ENCODE measurements at regions not wholly inside any gene's neighbourhood (a gene's known extent, or its start where the extent isn't known, plus 50 kb on each side); places are given as distances from the start of the nearest gene placed in this dataset.

DNA sequence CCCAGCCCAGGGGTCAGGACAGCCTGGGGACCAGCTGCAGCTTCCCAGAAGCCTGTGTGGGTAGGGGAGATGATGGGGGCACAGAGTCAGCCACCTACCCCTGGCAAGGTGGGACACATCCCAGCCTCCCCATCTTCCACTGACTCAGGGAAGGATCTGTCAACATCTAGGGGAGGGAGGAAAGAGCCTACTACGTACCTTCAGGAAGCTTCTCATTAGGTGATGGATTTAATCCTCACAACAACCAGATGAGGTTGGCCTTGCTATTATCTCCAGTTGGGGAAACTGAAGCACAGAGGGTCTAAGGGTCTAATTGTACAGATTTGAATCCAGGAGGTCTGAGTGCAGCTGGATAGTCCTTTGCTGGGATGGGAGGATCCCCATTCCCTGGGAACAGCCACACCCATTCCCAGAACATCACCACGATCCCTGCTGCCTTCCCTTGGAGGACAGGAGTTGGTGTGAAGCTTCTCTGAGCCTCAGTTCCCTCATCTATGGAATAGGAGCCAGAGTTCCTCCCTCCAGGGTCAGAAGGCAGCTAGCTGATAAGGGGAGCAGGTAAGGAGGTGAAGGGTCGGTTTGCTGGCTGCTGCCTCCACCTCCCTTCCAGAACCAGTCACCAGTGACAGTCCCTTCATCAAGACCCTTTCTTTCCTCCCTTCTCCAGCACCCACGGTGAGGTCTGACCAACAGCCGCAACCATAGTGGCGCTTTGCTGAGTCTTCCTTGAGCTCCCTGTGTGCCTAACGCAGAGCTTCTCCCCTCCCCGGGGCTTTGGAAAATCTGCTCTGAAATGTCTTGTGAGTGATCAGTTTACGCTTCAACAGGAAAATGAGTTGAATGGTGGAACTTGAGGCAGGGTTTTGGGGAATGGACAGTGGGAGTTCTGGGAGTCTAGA, 56.8 kb downstream of the CEBPB start:
- Histone ChIP-seq H3K4me1 (ENCODE audit: insufficient read depth, insufficient read length) (peaks cover 4% of the 10 kb centered on the region), H3K36me3 (ENCODE audit: insufficient read depth, insufficient read length, low read length) (no peaks in the 10 kb centered on the region), H3K27me3 (ENCODE audit: insufficient read depth, insufficient read length) (no peaks in the 10 kb centered on the region), H3K4me3 (ENCODE audit: insufficient read length, low read depth) (no peak overlapping the region), H3K9ac (ENCODE audit: insufficient read length, low read depth) (no peak overlapping the region), H3K9me3 (ENCODE audit: insufficient read depth, low read length) (no peaks in the 10 kb centered on the region)
- TF ChIP-seq SUZ12 (IDR thresholded peaks at IDR 0.05; ENCODE audit: extremely low read depth, insufficient read depth, insufficient read length) (no peak), ZNF274 (IDR thresholded peaks at IDR 0.05; ENCODE audit: low read depth, low read length) (no peak), YY1 (IDR thresholded peaks at IDR 0.05; ENCODE audit: insufficient read depth, insufficient read length) (no peak)
- DNase-seq (ENCODE audit: low read depth, low spot score): no peak

DNA sequence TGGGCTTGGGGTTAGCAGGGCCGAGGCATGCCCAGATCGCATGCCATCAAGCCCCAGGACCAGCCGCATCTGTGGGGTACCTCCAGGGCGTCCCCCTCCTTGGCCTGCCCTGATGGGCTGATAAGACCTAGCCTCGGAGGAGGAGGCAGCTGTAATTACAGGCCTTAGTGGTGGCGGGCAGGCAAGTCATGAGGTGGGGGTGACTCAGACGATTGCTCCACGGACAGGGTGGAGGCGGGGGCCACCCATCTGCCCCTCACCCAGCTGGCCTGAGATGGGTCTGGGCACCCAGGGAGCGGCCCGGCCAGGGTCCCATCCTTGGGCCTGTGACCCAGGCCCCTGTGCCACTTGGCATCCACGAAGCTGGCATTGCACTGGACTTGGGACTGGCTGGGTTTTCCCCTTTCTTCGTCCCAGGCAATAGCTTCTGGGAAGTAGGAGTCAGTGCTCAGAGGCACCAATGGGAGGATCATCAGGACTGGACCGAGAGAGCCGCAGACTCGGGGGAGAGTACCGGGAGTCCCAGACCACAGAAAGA, 57.5 kb downstream of the CEBPB start:
- no peak overlapping the region for H3K4me3 ChIP-seq (ENCODE audit: insufficient read length, low read depth)
- peaks cover 4% of the 10 kb centered on the region for H3K4me1 ChIP-seq (ENCODE audit: insufficient read depth, insufficient read length)
- TF ChIP-seq YY1 (IDR thresholded peaks at IDR 0.05; ENCODE audit: insufficient read depth, insufficient read length): no peak
- no peak for TF ChIP-seq SUZ12 (IDR thresholded peaks at IDR 0.05; ENCODE audit: extremely low read depth, insufficient read depth, insufficient read length)
- no peak for TF ChIP-seq ZNF274 (IDR thresholded peaks at IDR 0.05; ENCODE audit: low read depth, low read length)
- no peaks in the 10 kb centered on the region for H3K36me3 ChIP-seq (ENCODE audit: insufficient read depth, insufficient read length, low read length)
- no peaks in the 10 kb centered on the region for H3K9me3 ChIP-seq (ENCODE audit: insufficient read depth, low read length)
- H3K27me3 ChIP-seq (ENCODE audit: insufficient read depth, insufficient read length): no peaks in the 10 kb centered on the region
- H3K9ac ChIP-seq (ENCODE audit: insufficient read length, low read depth): no peak overlapping the region
- no peak for DNase-seq (ENCODE audit: low read depth, low spot score)

DNA sequence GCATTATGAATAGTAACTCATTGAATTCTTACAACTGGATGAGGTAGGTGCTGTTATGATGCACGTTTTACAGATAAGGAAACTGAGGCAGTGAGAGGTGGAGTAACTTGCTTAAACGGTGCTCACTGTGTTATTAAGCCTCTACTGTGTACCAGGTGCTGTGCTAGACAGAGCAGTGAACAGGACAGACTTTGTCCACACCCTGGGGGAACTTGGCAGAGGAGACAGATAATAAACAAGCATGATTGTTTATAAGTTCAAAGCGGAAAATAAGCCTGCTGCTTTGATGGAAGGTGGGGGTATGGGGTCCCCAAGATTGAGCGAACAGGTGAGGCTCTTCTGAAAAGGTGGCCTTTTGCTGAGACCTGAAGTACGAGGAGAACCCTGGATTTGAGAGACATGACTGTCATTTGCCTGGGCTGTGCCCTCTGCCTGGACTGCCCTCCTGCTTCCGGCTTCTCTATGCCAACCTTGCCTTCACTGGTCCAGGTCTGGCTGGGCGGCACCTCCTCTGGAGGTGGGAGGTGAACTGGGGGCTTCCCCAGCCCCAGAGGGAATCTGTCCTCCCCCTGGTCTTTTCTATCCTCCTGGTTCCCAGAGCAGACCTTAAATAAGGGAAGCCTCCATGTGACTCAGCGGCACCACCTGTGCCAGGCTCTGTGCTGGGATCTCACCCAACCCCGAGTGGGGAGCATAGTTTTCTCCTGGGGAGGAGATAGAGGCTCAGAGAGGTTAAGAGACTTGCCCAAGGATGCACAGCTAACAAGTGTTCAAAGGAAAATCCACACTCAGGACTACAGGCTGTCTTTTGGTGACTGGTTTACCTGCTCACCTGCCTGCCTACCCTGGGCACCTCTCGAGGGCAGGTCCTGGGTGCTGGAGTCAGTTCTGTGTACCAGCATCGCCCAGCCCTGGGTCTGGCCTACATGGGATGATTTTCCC, 59.1 kb downstream of the CEBPB start:
- H3K4me1 ChIP-seq (ENCODE audit: insufficient read depth, insufficient read length): peaks cover 4% of the 10 kb centered on the region
- H3K27me3 ChIP-seq (ENCODE audit: insufficient read depth, insufficient read length): no peaks in the 10 kb centered on the region
- H3K36me3 ChIP-seq (ENCODE audit: insufficient read depth, insufficient read length, low read length): no peaks in the 10 kb centered on the region
- TF ChIP-seq YY1 (IDR thresholded peaks at IDR 0.05; ENCODE audit: insufficient read depth, insufficient read length) (no peak), ZNF274 (IDR thresholded peaks at IDR 0.05; ENCODE audit: low read depth, low read length) (no peak), SUZ12 (IDR thresholded peaks at IDR 0.05; ENCODE audit: extremely low read depth, insufficient read depth, insufficient read length) (no peak)
- no peaks in the 10 kb centered on the region for H3K9me3 ChIP-seq (ENCODE audit: insufficient read depth, low read length)
- H3K9ac ChIP-seq (ENCODE audit: insufficient read length, low read depth): no peak overlapping the region
- H3K4me3 ChIP-seq (ENCODE audit: insufficient read length, low read depth): no peak overlapping the region
- DNase-seq (ENCODE audit: low read depth, low spot score): no peak

DNA sequence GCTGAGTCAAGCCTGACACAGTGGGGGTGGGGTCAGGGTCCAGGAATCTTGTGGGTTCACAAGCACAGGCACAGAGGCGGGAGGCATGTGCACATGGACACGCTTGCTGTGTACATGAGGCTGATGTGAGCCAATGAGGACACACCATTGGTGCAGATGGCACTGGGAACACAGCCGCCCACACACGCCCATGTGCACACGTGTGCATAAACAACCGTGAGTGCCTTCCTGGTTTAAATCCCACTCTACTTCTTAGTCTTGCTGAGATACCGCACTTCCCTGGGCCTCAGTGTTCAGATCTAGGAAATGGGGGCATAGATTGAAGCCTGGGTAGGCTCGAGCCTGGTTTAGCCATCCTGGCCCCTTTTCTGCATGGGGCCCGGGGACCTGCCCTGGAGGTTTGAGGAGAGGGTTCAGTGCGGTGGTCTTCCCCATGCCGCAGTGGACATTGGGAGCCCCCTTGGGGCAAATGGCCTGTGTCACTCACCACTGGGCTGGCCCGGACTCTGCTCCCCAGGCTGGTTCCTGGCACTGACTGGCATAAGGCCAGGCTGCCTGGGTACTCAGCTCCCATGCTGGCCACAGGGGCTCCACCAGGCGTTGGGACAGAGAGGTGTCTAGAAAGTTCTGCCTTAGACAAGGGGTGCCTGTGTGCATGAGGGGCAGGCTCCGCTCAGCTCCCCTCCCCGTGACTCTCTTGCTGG, 60.2 kb downstream of the CEBPB start:
- Histone ChIP-seq H3K9ac (ENCODE audit: insufficient read length, low read depth) (no peak overlapping the region), H3K4me1 (ENCODE audit: insufficient read depth, insufficient read length) (peaks cover 4% of the 10 kb centered on the region), H3K4me3 (ENCODE audit: insufficient read length, low read depth) (no peak overlapping the region), H3K27me3 (ENCODE audit: insufficient read depth, insufficient read length) (no peaks in the 10 kb centered on the region), H3K9me3 (ENCODE audit: insufficient read depth, low read length) (no peaks in the 10 kb centered on the region), H3K36me3 (ENCODE audit: insufficient read depth, insufficient read length, low read length) (no peaks in the 10 kb centered on the region)
- no peak for DNase-seq (ENCODE audit: low read depth, low spot score)
- TF ChIP-seq YY1 (IDR thresholded peaks at IDR 0.05; ENCODE audit: insufficient read depth, insufficient read length) (no peak), SUZ12 (IDR thresholded peaks at IDR 0.05; ENCODE audit: extremely low read depth, insufficient read depth, insufficient read length) (no peak), ZNF274 (IDR thresholded peaks at IDR 0.05; ENCODE audit: low read depth, low read length) (no peak)

DNA sequence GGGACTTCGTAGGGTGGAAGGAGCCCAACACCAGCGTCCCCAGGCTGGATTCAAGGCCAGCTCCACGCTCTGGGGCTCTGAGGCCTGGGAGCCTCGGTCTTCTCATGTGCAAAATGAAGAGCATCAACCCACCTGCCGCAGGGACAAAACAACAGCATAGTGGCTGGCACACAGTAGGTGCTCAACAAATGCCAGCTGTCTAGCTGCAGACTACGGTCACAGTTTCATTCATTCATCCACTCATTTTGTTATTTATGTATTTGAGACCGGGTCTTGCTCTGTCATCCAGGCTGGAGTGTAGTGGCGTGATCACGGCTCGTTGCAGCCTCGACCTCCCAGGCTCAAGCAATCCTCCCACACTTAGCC, 60.7 kb downstream of the CEBPB start:
- Histone ChIP-seq H3K4me3 (ENCODE audit: insufficient read length, low read depth) (no peak overlapping the region), H3K9ac (ENCODE audit: insufficient read length, low read depth) (no peak overlapping the region), H3K36me3 (ENCODE audit: insufficient read depth, insufficient read length, low read length) (no peaks in the 10 kb centered on the region), H3K27me3 (ENCODE audit: insufficient read depth, insufficient read length) (no peaks in the 10 kb centered on the region), H3K4me1 (ENCODE audit: insufficient read depth, insufficient read length) (peaks cover 5% of the 10 kb centered on the region), H3K9me3 (ENCODE audit: insufficient read depth, low read length) (no peaks in the 10 kb centered on the region)
- no peak for TF ChIP-seq SUZ12 (IDR thresholded peaks at IDR 0.05; ENCODE audit: extremely low read depth, insufficient read depth, insufficient read length)
- no peak for TF ChIP-seq YY1 (IDR thresholded peaks at IDR 0.05; ENCODE audit: insufficient read depth, insufficient read length)
- TF ChIP-seq ZNF274 (IDR thresholded peaks at IDR 0.05; ENCODE audit: low read depth, low read length): no peak
- no peak for DNase-seq (ENCODE audit: low read depth, low spot score)

DNA sequence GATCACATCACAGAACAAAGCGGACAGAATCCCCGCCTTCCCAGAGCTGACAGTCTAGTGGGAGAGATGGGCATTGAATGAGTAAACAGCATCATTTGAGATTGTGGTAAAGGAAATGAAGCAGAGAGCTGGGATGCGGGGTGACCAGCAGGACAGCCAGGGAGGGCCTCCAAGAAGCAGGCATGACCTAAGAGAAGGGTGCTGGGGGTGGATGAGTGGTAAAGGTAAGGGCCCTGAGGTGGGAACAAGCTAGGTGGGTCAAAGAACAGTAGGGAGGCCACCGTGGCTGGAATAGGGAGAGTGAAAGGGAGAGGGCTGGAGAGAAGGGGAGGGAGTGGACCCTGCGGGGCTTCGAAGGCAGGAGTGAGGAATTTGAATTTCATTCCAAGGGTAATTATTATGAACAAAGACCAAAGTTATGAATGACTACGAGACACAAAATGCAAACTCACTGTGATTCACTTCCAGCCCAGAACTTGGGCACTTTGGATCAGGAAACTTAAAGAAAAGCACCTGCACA, 61.4 kb downstream of the CEBPB start:
- Histone ChIP-seq H3K9me3 (ENCODE audit: insufficient read depth, low read length) (no peaks in the 10 kb centered on the region), H3K4me1 (ENCODE audit: insufficient read depth, insufficient read length) (peaks cover 7% of the 10 kb centered on the region), H3K4me3 (ENCODE audit: insufficient read length, low read depth) (no peak overlapping the region), H3K9ac (ENCODE audit: insufficient read length, low read depth) (no peak overlapping the region), H3K27me3 (ENCODE audit: insufficient read depth, insufficient read length) (no peaks in the 10 kb centered on the region), H3K36me3 (ENCODE audit: insufficient read depth, insufficient read length, low read length) (no peaks in the 10 kb centered on the region)
- no peak for DNase-seq (ENCODE audit: low read depth, low spot score)
- TF ChIP-seq YY1 (IDR thresholded peaks at IDR 0.05; ENCODE audit: insufficient read depth, insufficient read length): no peak
- no peak for TF ChIP-seq ZNF274 (IDR thresholded peaks at IDR 0.05; ENCODE audit: low read depth, low read length)
- TF ChIP-seq SUZ12 (IDR thresholded peaks at IDR 0.05; ENCODE audit: extremely low read depth, insufficient read depth, insufficient read length): no peak

All from NT2/D1 (cell line).